OCI-LY3 (cell line): ENCODE measurements at regions not wholly inside any gene's neighbourhood (a gene's known extent, or its start where the extent isn't known, plus 50 kb on each side); places are given as distances from the start of the nearest gene placed in this dataset.

Source experiments
- CTCF ChIP-seq: fragments of 200-600, 300-600 bp; sonication (generic); IDR thresholded peaks from 2 replicates; pipeline ENCODE4 v1.5.1; 2014; ENCODE audit warnings: antibody characterized with exemption, low read length, low read depth
- EZH2phosphoT487 ChIP-seq: fragments of 200-600 bp; shearing (Covaris generic); IDR thresholded peaks from 2 replicates; pipeline ENCODE4 v1.6.1; 2018; ENCODE audit warnings: antibody characterized with exemption, mixed run types, low read depth

GRCh38 chr5:166679331-166679730 lies 1612.1 kb upstream of the WWC1 start:
- no peak for TF ChIP-seq CTCF
- TF ChIP-seq EZH2phosphoT487, result no peak
